Liver (tissue), 8 donors: ENCODE measurements at regions not wholly inside any gene's neighbourhood (a gene's known extent, or its start where the extent isn't known, plus 50 kb on each side); places are given as distances from the start of the nearest gene placed in this dataset.

Experiments used
- DNase-seq: peaks from one replicate; pipeline ENCODE4 v3.0.0-alpha.2; 2017; ENCODE audit warnings: low spot score
- H3K27ac ChIP-seq, 2 donors: one replicate each; pipeline ENCODE4 v1.7.0; 2013; ENCODE audit warnings: inconsistent platforms in 2 of 2, low read length in 2 of 2, control low read depth in 1 of 2, low read depth in 1 of 2, mild to moderate bottlenecking in 1 of 2
- H3K27me3 ChIP-seq, 4 donors: one replicate each; pipeline versions ENCODE4 v1.6.1 to v1.7.0; 2013; ENCODE audit warnings: low read length in 3 of 4, inconsistent platforms in 1 of 4, mild to moderate bottlenecking in 1 of 4, moderate library complexity in 1 of 4; ENCODE audit not compliant: control insufficient read depth in 4 of 4, insufficient read depth in 4 of 4
- H3K36me3 ChIP-seq, 4 donors: one replicate each; pipeline versions ENCODE4 v1.6.1 to v1.7.0; 2013; ENCODE audit warnings: low read length in 3 of 4, mild to moderate bottlenecking in 3 of 4, low read depth in 1 of 4, moderate library complexity in 1 of 4; ENCODE audit not compliant: control insufficient read depth in 4 of 4, insufficient read depth in 3 of 4
- H3K4me1 ChIP-seq, 4 donors: one replicate each; pipeline versions ENCODE4 v1.6.1 to v1.7.0; 2013; ENCODE audit warnings: low read length in 3 of 4, mild to moderate bottlenecking in 3 of 4, moderate library complexity in 1 of 4; ENCODE audit not compliant: control insufficient read depth in 4 of 4, insufficient read depth in 4 of 4
- H3K4me3 ChIP-seq, 3 donors: one replicate each; pipeline versions ENCODE4 v1.6.1 to v1.7.0; 2013; ENCODE audit warnings: low read length in 3 of 3, control low read depth in 1 of 3, low read depth in 1 of 3, mild to moderate bottlenecking in 1 of 3
- H3K9ac ChIP-seq, 2 donors: one replicate each; pipeline ENCODE4 v1.7.0; 2013; ENCODE audit warnings: low read length in 2 of 2, mild to moderate bottlenecking in 2 of 2, moderate library complexity in 2 of 2, control low read depth in 1 of 2, low read depth in 1 of 2
- H3K9me3 ChIP-seq, 4 donors: one replicate each; pipeline versions ENCODE4 v1.6.1 to v1.7.0; 2013; ENCODE audit warnings: low read length in 3 of 4; ENCODE audit not compliant: control insufficient read depth in 4 of 4
- EGR1 ChIP-seq, 2 donors: IDR thresholded peaks; 2 replicates each; pipeline ENCODE4 v1.6.1; 2016 to 2018; ENCODE audit warnings: antibody characterized with exemption in 2 of 2, low read depth in 2 of 2
- FOXA1 ChIP-seq: IDR thresholded peaks from 2 replicates; pipeline ENCODE4 v1.6.1; 2016; ENCODE audit warnings: antibody characterized with exemption
- FOXA2 ChIP-seq: IDR thresholded peaks from 2 replicates; pipeline ENCODE4 v1.6.1; 2016; ENCODE audit warnings: antibody characterized with exemption
- HNF4A ChIP-seq, 2 donors: conservative IDR thresholded peaks; 2 replicates each; pipeline ENCODE4 v1.6.1; 2016; ENCODE audit warnings: antibody characterized with exemption in 2 of 2, mild to moderate bottlenecking in 2 of 2
- JUND ChIP-seq, 2 donors: IDR thresholded peaks; 2 replicates each; pipeline ENCODE4 v1.6.1; 2016; ENCODE audit warnings: antibody characterized with exemption in 2 of 2
- NR2F2 ChIP-seq: IDR thresholded peaks from 2 replicates; pipeline ENCODE4 v1.6.1; 2016; ENCODE audit warnings: antibody characterized with exemption
- RAD21 ChIP-seq, 2 donors: IDR thresholded peaks; 2 replicates each; pipeline ENCODE4 v1.6.1; 2016; ENCODE audit warnings: antibody characterized with exemption in 2 of 2, mild to moderate bottlenecking in 2 of 2
- RXRA ChIP-seq, 2 donors: IDR thresholded peaks; 2 replicates each; pipeline ENCODE4 v1.6.1; 2017 to 2018; ENCODE audit warnings: antibody characterized with exemption in 2 of 2, mild to moderate bottlenecking in 1 of 2
- SP1 ChIP-seq: IDR thresholded peaks from 2 replicates; pipeline ENCODE4 v1.6.1; 2018; ENCODE audit warnings: antibody characterized with exemption, mild to moderate bottlenecking
- TAF1 ChIP-seq: conservative IDR thresholded peaks from 2 replicates; pipeline ENCODE4 v1.6.1; 2016; ENCODE audit warnings: antibody characterized with exemption, mild to moderate bottlenecking
- YY1 ChIP-seq: IDR thresholded peaks from 2 replicates; pipeline ENCODE4 v1.6.1; 2016; ENCODE audit warnings: antibody characterized with exemption, mild to moderate bottlenecking
- WGBS: extraction: QIAGEN DNeasy Blood & Tissue Kit; methylation state at CpG from one replicate; pipeline ENCODE4 v1.1.7; 2013; 5-methylcytosine and 5-hydroxymethylcytosine counted together
- TF ChIP-seq, protein P1 (sequence below): IDR thresholded peaks from 2 replicates; pipeline ENCODE4 v1.6.1; 2016; ENCODE audit warnings: antibody characterized with exemption, mild to moderate bottlenecking
- TF ChIP-seq, protein P2 (sequence below): IDR thresholded peaks from 2 replicates; pipeline ENCODE4 v1.6.1; 2016; ENCODE audit warnings: antibody characterized with exemption
- TF ChIP-seq, protein P3 (sequence below): IDR thresholded peaks from 2 replicates; pipeline ENCODE4 v1.6.1; 2016; ENCODE audit warnings: antibody characterized with exemption
- TF ChIP-seq, protein P4 (sequence below): fragments of 150-350 bp; IDR thresholded peaks from 2 replicates; pipeline ENCODE4 v1.5.1; 2017; ENCODE audit warnings: improper control_type of control experiment, low read depth, low read length; ENCODE audit not compliant: missing input control
- TF ChIP-seq, protein P5 (sequence below): IDR thresholded peaks from 2 replicates; pipeline ENCODE4 v1.6.1; 2016; ENCODE audit warnings: antibody characterized with exemption
- donor health status: healthy.
- donor health status: healthy.
- donor health status: healthy.
- donor health status: healthy.
- donor health status: healthy.

DNA sequence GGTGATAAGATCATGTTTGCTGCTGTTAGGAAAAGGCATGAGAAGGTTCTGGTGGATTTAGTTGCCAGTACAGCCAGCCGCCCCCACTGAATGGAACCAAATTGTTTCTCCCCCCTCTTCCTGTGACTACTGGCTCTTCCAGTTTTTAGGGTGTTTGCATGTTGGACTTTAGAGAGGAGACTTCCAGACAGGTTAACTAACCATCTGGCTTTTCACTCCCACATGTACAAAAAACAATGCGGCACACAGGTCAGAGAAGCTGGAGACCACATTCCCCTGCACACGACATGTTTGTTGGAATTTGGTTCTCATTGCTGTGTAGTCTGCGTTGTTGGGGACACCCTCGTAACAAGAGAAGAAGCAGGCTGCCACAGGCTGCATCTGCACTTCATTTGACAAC is 103.9 kb upstream of the TMEM132C start (continued):
- TF ChIP-seq, protein P1, sequence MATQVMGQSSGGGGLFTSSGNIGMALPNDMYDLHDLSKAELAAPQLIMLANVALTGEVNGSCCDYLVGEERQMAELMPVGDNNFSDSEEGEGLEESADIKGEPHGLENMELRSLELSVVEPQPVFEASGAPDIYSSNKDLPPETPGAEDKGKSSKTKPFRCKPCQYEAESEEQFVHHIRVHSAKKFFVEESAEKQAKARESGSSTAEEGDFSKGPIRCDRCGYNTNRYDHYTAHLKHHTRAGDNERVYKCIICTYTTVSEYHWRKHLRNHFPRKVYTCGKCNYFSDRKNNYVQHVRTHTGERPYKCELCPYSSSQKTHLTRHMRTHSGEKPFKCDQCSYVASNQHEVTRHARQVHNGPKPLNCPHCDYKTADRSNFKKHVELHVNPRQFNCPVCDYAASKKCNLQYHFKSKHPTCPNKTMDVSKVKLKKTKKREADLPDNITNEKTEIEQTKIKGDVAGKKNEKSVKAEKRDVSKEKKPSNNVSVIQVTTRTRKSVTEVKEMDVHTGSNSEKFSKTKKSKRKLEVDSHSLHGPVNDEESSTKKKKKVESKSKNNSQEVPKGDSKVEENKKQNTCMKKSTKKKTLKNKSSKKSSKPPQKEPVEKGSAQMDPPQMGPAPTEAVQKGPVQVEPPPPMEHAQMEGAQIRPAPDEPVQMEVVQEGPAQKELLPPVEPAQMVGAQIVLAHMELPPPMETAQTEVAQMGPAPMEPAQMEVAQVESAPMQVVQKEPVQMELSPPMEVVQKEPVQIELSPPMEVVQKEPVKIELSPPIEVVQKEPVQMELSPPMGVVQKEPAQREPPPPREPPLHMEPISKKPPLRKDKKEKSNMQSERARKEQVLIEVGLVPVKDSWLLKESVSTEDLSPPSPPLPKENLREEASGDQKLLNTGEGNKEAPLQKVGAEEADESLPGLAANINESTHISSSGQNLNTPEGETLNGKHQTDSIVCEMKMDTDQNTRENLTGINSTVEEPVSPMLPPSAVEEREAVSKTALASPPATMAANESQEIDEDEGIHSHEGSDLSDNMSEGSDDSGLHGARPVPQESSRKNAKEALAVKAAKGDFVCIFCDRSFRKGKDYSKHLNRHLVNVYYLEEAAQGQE: no peak

DNA sequence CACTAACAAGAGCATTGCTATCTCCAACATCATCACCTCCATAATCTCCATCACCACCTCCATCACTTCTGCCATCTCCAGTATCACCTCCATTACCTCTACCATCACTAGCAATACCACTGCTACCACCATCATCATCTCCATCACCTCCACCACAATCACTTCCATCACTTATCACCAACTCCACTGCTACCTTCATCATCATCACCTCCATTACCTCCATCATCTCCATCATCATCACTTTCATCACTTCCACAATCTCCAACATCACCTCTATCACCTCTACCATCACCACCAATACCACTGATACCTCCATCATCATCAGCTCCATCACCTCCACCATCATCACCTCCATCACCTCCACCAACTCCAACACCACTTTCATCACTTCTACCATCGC is 102.4 kb upstream of the TMEM132C start:
- WGBS: 75% methylated on average over 1 of the region's 1 CpG
- TF ChIP-seq NR2F2 (no peak), JUND (IDR thresholded peaks at IDR 0.05) (no peak), EGR1 (IDR thresholded peaks at IDR 0.05; ENCODE audit: low read depth in 2 of 2) (no peak), TAF1 (no peak), RAD21 (IDR thresholded peaks at IDR 0.05) (no peak), FOXA2 (no peak), RXRA (IDR thresholded peaks at IDR 0.05) (no peak), YY1 (no peak), SP1 (no peak), FOXA1 (no peak), HNF4A (conservative IDR thresholded peaks at IDR 0.05) (no peak)
- TF ChIP-seq, protein P2, sequence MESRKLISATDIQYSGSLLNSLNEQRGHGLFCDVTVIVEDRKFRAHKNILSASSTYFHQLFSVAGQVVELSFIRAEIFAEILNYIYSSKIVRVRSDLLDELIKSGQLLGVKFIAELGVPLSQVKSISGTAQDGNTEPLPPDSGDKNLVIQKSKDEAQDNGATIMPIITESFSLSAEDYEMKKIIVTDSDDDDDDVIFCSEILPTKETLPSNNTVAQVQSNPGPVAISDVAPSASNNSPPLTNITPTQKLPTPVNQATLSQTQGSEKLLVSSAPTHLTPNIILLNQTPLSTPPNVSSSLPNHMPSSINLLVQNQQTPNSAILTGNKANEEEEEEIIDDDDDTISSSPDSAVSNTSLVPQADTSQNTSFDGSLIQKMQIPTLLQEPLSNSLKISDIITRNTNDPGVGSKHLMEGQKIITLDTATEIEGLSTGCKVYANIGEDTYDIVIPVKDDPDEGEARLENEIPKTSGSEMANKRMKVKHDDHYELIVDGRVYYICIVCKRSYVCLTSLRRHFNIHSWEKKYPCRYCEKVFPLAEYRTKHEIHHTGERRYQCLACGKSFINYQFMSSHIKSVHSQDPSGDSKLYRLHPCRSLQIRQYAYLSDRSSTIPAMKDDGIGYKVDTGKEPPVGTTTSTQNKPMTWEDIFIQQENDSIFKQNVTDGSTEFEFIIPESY: no peak
- TF ChIP-seq, protein P3, sequence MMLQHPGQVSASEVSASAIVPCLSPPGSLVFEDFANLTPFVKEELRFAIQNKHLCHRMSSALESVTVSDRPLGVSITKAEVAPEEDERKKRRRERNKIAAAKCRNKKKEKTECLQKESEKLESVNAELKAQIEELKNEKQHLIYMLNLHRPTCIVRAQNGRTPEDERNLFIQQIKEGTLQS: no peak
- TF ChIP-seq, protein P4, sequence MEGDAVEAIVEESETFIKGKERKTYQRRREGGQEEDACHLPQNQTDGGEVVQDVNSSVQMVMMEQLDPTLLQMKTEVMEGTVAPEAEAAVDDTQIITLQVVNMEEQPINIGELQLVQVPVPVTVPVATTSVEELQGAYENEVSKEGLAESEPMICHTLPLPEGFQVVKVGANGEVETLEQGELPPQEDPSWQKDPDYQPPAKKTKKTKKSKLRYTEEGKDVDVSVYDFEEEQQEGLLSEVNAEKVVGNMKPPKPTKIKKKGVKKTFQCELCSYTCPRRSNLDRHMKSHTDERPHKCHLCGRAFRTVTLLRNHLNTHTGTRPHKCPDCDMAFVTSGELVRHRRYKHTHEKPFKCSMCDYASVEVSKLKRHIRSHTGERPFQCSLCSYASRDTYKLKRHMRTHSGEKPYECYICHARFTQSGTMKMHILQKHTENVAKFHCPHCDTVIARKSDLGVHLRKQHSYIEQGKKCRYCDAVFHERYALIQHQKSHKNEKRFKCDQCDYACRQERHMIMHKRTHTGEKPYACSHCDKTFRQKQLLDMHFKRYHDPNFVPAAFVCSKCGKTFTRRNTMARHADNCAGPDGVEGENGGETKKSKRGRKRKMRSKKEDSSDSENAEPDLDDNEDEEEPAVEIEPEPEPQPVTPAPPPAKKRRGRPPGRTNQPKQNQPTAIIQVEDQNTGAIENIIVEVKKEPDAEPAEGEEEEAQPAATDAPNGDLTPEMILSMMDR: no peak
- TF ChIP-seq, protein P5, sequence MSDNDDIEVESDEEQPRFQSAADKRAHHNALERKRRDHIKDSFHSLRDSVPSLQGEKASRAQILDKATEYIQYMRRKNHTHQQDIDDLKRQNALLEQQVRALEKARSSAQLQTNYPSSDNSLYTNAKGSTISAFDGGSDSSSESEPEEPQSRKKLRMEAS: no peak
- Histone ChIP-seq H3K4me3 (no peak overlapping the region), H3K4me1 (no peaks in the 10 kb centered on the region), H3K36me3 (no peaks in the 10 kb centered on the region), H3K27ac (no peak overlapping the region), H3K9me3 (no peaks in the 10 kb centered on the region), H3K27me3 (peaks cover 0 to 11% (median under 1%) of the 10 kb centered on the region in 4 donors), H3K9ac (no peak overlapping the region)
- no peak for DNase-seq
